HG02759 (cell line): ENCODE measurements at regions not wholly inside any gene's neighbourhood (a gene's known extent, or its start where the extent isn't known, plus 50 kb on each side); places are given as distances from the start of the nearest gene placed in this dataset.
"Not testable (repeated sequence)": the region's sequence is repeated elsewhere in the genome, so short reads cannot be mapped to it uniquely, and the experiment has no call there.

Source experiments
- ATAC-seq: cut with Tn5 transposase; IDR thresholded peaks from one replicate; pipeline ENCODE4 v1.9.1; 2021; ENCODE audit warnings: mild to moderate bottlenecking, moderate library complexity; ENCODE audit not compliant: unreplicated experiment

- ATAC-seq = no peak
Observed at GRCh38 chr3:118495206-118495605, 539.4 kb downstream of the IGSF11 start.

- no peak for ATAC-seq
Observed at GRCh38 chr3:118497274-118497673, 537.4 kb downstream of the IGSF11 start.

GRCh38 chr3:118501152-118501551 lies 533.5 kb downstream of the IGSF11 start:
- ATAC-seq = no peak

- ATAC-seq = no peak
Observed at GRCh38 chr3:118504906-118505305, 529.7 kb downstream of the IGSF11 start.

- ATAC-seq = no peak
Observed at GRCh38 chr3:118505784-118506183, 528.9 kb downstream of the IGSF11 start.

- no peak for ATAC-seq
Observed at GRCh38 chr3:118511402-118511801, 523.2 kb downstream of the IGSF11 start.

- no peak for ATAC-seq
Observed at GRCh38 chr3:118512301-118512700, 522.3 kb downstream of the IGSF11 start.

GRCh38 chr3:118525077-118525476 lies 509.6 kb downstream of the IGSF11 start:
- no peak for ATAC-seq

- ATAC-seq = peak; percentile 65
Observed at GRCh38 chr3:118526758-118527513, 507.7 kb downstream of the IGSF11 start.

- no peak for ATAC-seq
Observed at GRCh38 chr3:118527514-118528044, 507.1 kb downstream of the IGSF11 start.

- no peak for ATAC-seq
Observed at GRCh38 chr3:118529554-118529953, 505.1 kb downstream of the IGSF11 start.

- no peak for ATAC-seq
Observed at GRCh38 chr3:118530350-118530922, 504.2 kb downstream of the IGSF11 start.

- not testable (repeated sequence) for ATAC-seq
Observed at GRCh38 chr3:118530927-118531356, 503.7 kb downstream of the IGSF11 start.

GRCh38 chr3:118531816-118532215 lies 502.8 kb downstream of the IGSF11 start:
- ATAC-seq = no peak

- ATAC-seq = no peak
Observed at GRCh38 chr3:118533676-118534075, 501.0 kb downstream of the IGSF11 start.

- no peak for ATAC-seq
Observed at GRCh38 chr3:118534519-118534918, 500.1 kb downstream of the IGSF11 start.

GRCh38 chr3:118536764-118537163 lies 497.9 kb downstream of the IGSF11 start:
- no peak for ATAC-seq

- ATAC-seq = no peak
Observed at GRCh38 chr3:118537454-118537853, 497.2 kb downstream of the IGSF11 start.

GRCh38 chr3:118538187-118538586 lies 496.5 kb downstream of the IGSF11 start:
- ATAC-seq = no peak

GRCh38 chr3:118539820-118540447 lies 494.7 kb downstream of the IGSF11 start:
- not testable (repeated sequence) for ATAC-seq

GRCh38 chr3:118540448-118540821 lies 494.2 kb downstream of the IGSF11 start:
- ATAC-seq = not testable (repeated sequence)

GRCh38 chr3:118540826-118541225 lies 493.8 kb downstream of the IGSF11 start:
- no peak for ATAC-seq
